ENCODE measurements at regions not wholly inside any gene's neighbourhood (a gene's known extent, or its start where the extent isn't known, plus 50 kb on each side); places are given as distances from the start of the nearest gene placed in this dataset.

DNA sequence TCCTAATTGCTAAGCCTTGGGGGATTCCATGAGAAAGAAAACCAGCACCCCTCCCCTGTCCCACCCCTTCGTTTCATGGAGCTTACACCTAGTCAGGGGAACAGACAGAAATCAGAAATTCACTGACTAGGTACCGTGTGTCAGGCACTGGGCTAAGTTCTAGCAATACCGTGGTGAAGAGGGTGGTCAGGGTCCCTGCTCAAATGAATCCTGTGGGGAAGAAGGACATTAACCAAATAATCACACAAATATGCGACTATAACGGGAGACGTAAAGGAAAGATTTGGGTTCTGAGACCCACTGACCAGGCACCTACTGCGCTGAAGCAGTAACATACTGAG lies 65.1 kb upstream of the TOP1 start:
- TF ChIP-seq, protein P1, sequence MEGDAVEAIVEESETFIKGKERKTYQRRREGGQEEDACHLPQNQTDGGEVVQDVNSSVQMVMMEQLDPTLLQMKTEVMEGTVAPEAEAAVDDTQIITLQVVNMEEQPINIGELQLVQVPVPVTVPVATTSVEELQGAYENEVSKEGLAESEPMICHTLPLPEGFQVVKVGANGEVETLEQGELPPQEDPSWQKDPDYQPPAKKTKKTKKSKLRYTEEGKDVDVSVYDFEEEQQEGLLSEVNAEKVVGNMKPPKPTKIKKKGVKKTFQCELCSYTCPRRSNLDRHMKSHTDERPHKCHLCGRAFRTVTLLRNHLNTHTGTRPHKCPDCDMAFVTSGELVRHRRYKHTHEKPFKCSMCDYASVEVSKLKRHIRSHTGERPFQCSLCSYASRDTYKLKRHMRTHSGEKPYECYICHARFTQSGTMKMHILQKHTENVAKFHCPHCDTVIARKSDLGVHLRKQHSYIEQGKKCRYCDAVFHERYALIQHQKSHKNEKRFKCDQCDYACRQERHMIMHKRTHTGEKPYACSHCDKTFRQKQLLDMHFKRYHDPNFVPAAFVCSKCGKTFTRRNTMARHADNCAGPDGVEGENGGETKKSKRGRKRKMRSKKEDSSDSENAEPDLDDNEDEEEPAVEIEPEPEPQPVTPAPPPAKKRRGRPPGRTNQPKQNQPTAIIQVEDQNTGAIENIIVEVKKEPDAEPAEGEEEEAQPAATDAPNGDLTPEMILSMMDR (IDR thresholded peaks at IDR 0.05) = no peak
- DNase-seq = no peak
- H3K27me3 ChIP-seq (ENCODE audit: control insufficient read depth in 1 of 2, insufficient read depth in 2 of 2, low read length in 2 of 2) = no peaks in the 10 kb centered on the region
- Mint-ChIP-seq H3K27ac (no peak overlapping the region), H3K36me3 (ENCODE audit: low read depth) (no peaks in the 10 kb centered on the region), H3K9me3 (no peaks in the 10 kb centered on the region), H3K4me3 (no peak overlapping the region), H3K27me3 (no peaks in the 10 kb centered on the region), H3K4me1 (ENCODE audit: low read depth) (peaks cover 7% of the 10 kb centered on the region)
- POLR2A ChIA-PET = no interaction called here
- no peak overlapping the region for H3K27ac ChIP-seq (ENCODE audit: low read depth in 1 of 2, low read length in 2 of 2)
- CTCF ChIA-PET = interaction anchor here (0.7 to 2.5 kb wide), 14 partner anchors 10 to 1914 kb away, joined by 3 to 18 read pairs (median 4); no protein-coding TSS in a partner anchor
- H3K9me3 ChIP-seq (ENCODE audit: control insufficient read depth in 1 of 2, insufficient read depth in 1 of 2, low read length in 2 of 2) = no peaks in the 10 kb centered on the region
- no peak overlapping the region for H3K4me3 ChIP-seq (ENCODE audit: low read length)
- H3K4me1 ChIP-seq (ENCODE audit: insufficient read depth, low read length) = peaks cover 19% of the 10 kb centered on the region
- H3K36me3 ChIP-seq (ENCODE audit: insufficient read depth, low read length) = no peaks in the 10 kb centered on the region
- intact Hi-C loops (cut with DNase I, micrococcal nuclease) = loop anchor here (2.0 to 10.0 kb wide), 7 partner anchors 221 to 1916 kb away; no protein-coding TSS in a partner anchor
- no peak for ATAC-seq (ENCODE audit: poor library complexity)

DNA sequence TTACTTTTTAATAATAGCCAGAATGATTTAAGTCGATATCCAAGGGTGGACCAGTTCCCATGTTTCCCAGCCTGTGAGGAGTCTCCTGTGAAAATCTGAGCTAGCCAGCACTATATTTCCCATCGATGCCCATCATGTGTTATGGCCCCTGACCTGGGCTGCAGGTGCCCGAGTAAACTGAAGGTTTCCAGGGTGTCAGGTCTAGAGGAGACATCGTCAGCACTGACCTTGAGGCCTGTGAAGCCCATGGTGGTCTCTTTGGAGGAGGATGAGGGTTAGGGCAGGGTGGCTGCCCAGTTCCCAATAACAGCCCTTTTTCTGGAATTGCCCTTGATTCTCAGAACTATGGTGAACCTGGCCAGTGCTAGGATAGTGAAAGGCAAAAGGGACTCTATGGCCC lies 63.0 kb upstream of the TOP1 start:
- intact Hi-C loops (cut with DNase I, micrococcal nuclease) = loop anchor here in 1 of 2 experiments (10.0 kb wide), 2 partner anchors 701 to 1081 kb away; no protein-coding TSS in a partner anchor
- Mint-ChIP-seq H3K27ac (no peak overlapping the region), H3K27me3 (no peaks in the 10 kb centered on the region), H3K4me1 (ENCODE audit: low read depth) (peaks cover 18% of the 10 kb centered on the region), H3K4me3 (no peak overlapping the region), H3K9me3 (no peaks in the 10 kb centered on the region), H3K36me3 (ENCODE audit: low read depth) (no peaks in the 10 kb centered on the region)
- Histone ChIP-seq H3K27ac (ENCODE audit: low read depth in 1 of 2, low read length in 2 of 2) (no peak overlapping the region), H3K4me3 (ENCODE audit: low read length) (no peak overlapping the region), H3K4me1 (ENCODE audit: insufficient read depth, low read length) (peaks cover 28% of the 10 kb centered on the region), H3K36me3 (ENCODE audit: insufficient read depth, low read length) (no peaks in the 10 kb centered on the region), H3K27me3 (ENCODE audit: control insufficient read depth in 1 of 2, insufficient read depth in 2 of 2, low read length in 2 of 2) (no peaks in the 10 kb centered on the region), H3K9me3 (ENCODE audit: control insufficient read depth in 1 of 2, insufficient read depth in 1 of 2, low read length in 2 of 2) (no peaks in the 10 kb centered on the region)
- no peak for ATAC-seq (ENCODE audit: poor library complexity)
- ChIA-PET POLR2A (no interaction called here), CTCF (no interaction called here)
- DNase-seq = no peak
- TF ChIP-seq, protein P1 (IDR thresholded peaks at IDR 0.05) = no peak

DNA sequence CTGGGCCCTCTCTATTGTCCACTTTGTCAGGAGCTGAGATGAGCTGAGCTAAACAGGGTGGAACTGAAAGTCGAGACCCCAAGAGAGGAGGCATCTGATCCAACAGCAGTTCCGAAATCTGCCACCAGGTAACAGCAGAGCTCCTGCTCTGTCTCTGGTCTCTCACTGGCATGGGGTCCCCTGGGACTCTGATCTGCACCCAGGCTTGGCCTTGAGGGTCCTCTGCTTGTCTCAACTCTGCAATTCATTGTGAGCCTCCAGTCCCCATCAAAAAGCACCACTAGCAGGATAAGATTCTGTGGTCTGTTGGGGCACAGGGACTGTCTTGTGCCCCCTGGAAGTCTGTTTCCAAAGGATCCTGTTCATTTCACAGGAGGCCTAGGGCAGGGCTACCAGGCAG lies 62.5 kb upstream of the TOP1 start:
- no peak for DNase-seq
- Mint-ChIP-seq H3K27me3 (no peaks in the 10 kb centered on the region), H3K4me3 (no peak overlapping the region), H3K27ac (no peak overlapping the region), H3K4me1 (ENCODE audit: low read depth) (peaks cover 18% of the 10 kb centered on the region), H3K9me3 (no peaks in the 10 kb centered on the region), H3K36me3 (ENCODE audit: low read depth) (no peaks in the 10 kb centered on the region)
- H3K4me3 ChIP-seq (ENCODE audit: low read length) = no peak overlapping the region
- H3K27ac ChIP-seq (ENCODE audit: low read depth in 1 of 2, low read length in 2 of 2) = no peak overlapping the region
- no peaks in the 10 kb centered on the region for H3K36me3 ChIP-seq (ENCODE audit: insufficient read depth, low read length)
- H3K4me1 ChIP-seq (ENCODE audit: insufficient read depth, low read length) = peaks cover 26% of the 10 kb centered on the region
- intact Hi-C loops (cut with DNase I, micrococcal nuclease) = loop anchor here in 1 of 2 experiments (10.0 kb wide), 2 partner anchors 701 to 1081 kb away; no protein-coding TSS in a partner anchor
- no peaks in the 10 kb centered on the region for H3K27me3 ChIP-seq (ENCODE audit: control insufficient read depth in 1 of 2, insufficient read depth in 2 of 2, low read length in 2 of 2)
- H3K9me3 ChIP-seq (ENCODE audit: control insufficient read depth in 1 of 2, insufficient read depth in 1 of 2, low read length in 2 of 2) = no peaks in the 10 kb centered on the region
- no peak for ATAC-seq (ENCODE audit: poor library complexity)
- TF ChIP-seq, protein P1 (IDR thresholded peaks at IDR 0.05) = no peak
- ChIA-PET POLR2A (no interaction called here), CTCF (no interaction called here)

All from CD4-positive, alpha-beta T cell (primary cell).